ENCODE measurements at regions not wholly inside any gene's neighbourhood (a gene's known extent, or its start where the extent isn't known, plus 50 kb on each side); places are given as distances from the start of the nearest gene placed in this dataset.

DNA sequence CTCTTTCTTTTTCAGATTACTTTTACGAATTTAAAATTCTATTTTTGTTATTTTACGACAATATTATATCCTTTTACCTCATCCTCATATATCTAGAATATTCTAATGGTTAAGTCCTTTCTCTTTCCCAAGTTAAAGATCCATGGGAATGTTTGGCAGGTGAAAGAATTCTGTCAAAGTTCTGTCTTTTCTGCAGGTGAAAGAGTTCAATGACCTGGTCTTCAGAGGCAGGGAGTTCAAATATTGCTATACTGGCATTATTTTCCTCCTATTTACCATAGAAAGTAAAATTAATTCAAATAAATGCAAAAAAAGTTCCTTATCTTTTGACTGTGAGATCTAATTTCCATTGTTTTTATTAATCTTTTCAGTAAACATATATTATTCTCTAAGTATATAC lies 194.3 kb downstream of the ARL4A start:
- H3K27me3 Mint-ChIP-seq (ENCODE audit: insufficient read depth): peaks cover 8% of the 10 kb centered on the region
- no peaks in the 10 kb centered on the region for H3K36me3 Mint-ChIP-seq (ENCODE audit: low read depth)
- H3K9me3 Mint-ChIP-seq: no peaks in the 10 kb centered on the region
- no peaks in the 10 kb centered on the region for H3K4me1 Mint-ChIP-seq (ENCODE audit: low read depth)
- DNase-seq (ENCODE audit: low spot score): no peak
- H3K27ac Mint-ChIP-seq: no peak overlapping the region
- intact Hi-C loops (cut with micrococcal nuclease): no loop called here
- H3K4me3 Mint-ChIP-seq: no peak overlapping the region

DNA sequence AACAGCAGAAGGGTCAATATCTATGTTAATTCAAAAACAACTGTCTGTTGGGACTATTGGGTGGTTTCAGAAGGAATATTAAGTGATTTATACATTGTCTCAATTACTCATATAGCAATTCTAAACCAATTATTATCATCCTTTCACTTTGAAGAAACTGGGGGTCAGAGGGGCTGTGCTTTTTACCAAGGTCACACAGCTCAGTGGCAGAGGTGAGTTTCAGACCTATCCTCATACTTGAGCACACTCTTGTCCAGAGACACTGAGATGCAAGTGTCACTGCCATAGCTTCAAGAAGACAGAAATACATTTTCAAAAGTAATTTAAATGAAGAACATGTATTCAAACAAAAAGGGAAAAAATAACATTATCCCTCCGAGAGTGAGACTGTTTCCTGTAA lies 195.3 kb downstream of the ARL4A start:
- H3K4me1 Mint-ChIP-seq (ENCODE audit: low read depth): no peaks in the 10 kb centered on the region
- H3K9me3 Mint-ChIP-seq: no peaks in the 10 kb centered on the region
- H3K36me3 Mint-ChIP-seq (ENCODE audit: low read depth): no peaks in the 10 kb centered on the region
- no peak overlapping the region for H3K27ac Mint-ChIP-seq
- intact Hi-C loops (cut with micrococcal nuclease): no loop called here
- no peak overlapping the region for H3K4me3 Mint-ChIP-seq
- peaks cover 8% of the 10 kb centered on the region for H3K27me3 Mint-ChIP-seq (ENCODE audit: insufficient read depth)
- no peak for DNase-seq (ENCODE audit: low spot score)

DNA sequence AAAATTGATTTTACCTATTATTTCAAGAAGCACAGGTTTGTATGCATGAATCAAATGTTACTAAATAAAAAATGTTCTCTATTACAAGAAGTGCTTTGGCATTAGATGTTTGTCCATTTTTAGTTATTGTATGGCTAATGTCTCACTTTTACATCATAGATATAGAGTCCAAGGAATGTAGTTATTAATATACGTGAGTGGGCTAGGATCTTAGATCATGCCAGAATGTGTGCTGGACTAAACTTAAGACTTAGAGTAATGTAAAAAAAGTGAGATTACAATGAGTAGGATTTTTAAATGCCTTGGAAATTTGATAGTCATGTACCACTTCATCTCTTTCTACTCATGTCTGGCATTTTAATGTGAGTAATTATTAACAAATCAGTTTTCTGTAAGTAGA lies 196.6 kb downstream of the ARL4A start:
- no peaks in the 10 kb centered on the region for H3K9me3 Mint-ChIP-seq
- H3K27ac Mint-ChIP-seq: no peak overlapping the region
- H3K27me3 Mint-ChIP-seq (ENCODE audit: insufficient read depth): peaks cover 8% of the 10 kb centered on the region
- no peaks in the 10 kb centered on the region for H3K36me3 Mint-ChIP-seq (ENCODE audit: low read depth)
- intact Hi-C loops (cut with micrococcal nuclease): no loop called here
- H3K4me3 Mint-ChIP-seq: no peak overlapping the region
- H3K4me1 Mint-ChIP-seq (ENCODE audit: low read depth): no peaks in the 10 kb centered on the region
- no peak for DNase-seq (ENCODE audit: low spot score)

DNA sequence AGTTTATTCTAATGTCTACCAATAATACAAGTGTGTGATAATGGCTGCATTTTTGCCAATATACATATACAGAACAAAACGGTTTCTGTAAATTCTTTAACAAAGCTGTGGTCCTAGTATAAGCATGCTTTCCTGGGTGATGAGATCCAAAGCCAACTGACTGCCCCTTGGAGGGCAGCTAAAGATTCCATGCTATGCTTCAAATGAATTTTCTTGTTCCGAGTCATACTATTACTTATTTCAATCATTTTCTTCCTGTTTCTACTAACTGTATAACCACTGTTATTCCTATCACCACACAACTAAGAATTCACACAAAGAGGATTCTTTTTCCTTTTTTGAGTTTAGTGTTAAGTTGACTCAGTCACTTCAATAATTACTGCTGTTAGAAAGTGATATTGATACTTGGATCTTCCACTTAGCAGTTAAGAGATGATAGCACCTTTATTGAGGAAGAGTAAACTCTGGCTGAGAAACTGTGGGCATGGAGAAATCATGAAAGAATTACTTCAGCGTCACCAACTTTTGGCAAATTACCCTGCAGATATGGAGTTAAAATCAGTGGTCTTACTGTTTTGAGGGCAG lies 197.5 kb downstream of the ARL4A start:
- Mint-ChIP-seq H3K4me3 (no peak overlapping the region), H3K4me1 (ENCODE audit: low read depth) (no peaks in the 10 kb centered on the region), H3K9me3 (no peaks in the 10 kb centered on the region), H3K27ac (no peak overlapping the region), H3K27me3 (ENCODE audit: insufficient read depth) (peaks cover 8% of the 10 kb centered on the region), H3K36me3 (ENCODE audit: low read depth) (no peaks in the 10 kb centered on the region)
- intact Hi-C loops (cut with micrococcal nuclease): no loop called here
- no peak for DNase-seq (ENCODE audit: low spot score)

DNA sequence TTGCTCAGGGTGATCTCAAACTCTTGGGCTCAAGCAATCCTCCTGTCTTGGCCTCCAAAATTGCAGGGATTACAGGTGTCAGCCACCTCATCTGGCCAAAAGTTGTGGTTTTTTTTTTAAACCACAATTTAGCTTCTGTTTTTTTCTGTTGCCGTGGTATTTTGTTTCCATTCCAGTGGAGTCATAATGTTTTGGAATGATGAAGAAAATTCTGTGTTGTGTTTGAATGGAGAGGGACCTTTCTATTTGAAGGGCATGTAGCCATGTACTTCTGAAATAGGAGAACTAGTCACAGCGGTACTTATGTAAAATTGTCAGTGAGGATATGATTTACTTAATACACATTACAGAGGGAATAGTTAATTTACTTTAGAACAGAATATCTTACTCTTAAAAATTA lies 201.3 kb downstream of the ARL4A start:
- Mint-ChIP-seq H3K27me3 (ENCODE audit: insufficient read depth) (no peaks in the 10 kb centered on the region), H3K4me1 (ENCODE audit: low read depth) (no peaks in the 10 kb centered on the region), H3K36me3 (ENCODE audit: low read depth) (no peaks in the 10 kb centered on the region), H3K9me3 (no peaks in the 10 kb centered on the region), H3K4me3 (no peak overlapping the region), H3K27ac (no peak overlapping the region)
- intact Hi-C loops (cut with micrococcal nuclease): no loop called here
- no peak for DNase-seq (ENCODE audit: low spot score)

DNA sequence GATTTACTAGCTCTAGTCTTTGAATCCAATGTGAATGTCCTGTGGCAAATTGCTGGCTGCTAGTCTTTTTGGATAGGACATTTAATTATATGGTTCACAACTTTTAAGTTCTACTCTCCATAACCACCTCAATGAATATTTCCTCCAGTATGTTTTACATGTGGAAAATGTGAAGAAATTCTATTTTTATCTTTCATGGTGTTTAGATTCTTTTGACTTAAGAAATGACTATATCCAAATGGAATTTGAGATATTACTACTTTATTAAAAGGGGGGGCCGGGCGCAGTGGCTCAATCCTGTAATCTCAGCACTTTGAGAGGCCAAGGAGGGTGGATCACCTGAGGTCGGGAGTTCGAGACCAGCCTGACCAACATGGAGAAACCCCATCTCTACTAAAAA lies 202.0 kb downstream of the ARL4A start:
- H3K27me3 Mint-ChIP-seq (ENCODE audit: insufficient read depth): no peaks in the 10 kb centered on the region
- intact Hi-C loops (cut with micrococcal nuclease): no loop called here
- H3K27ac Mint-ChIP-seq: no peak overlapping the region
- no peak for DNase-seq (ENCODE audit: low spot score)
- no peaks in the 10 kb centered on the region for H3K4me1 Mint-ChIP-seq (ENCODE audit: low read depth)
- H3K4me3 Mint-ChIP-seq: no peak overlapping the region
- no peaks in the 10 kb centered on the region for H3K9me3 Mint-ChIP-seq
- no peaks in the 10 kb centered on the region for H3K36me3 Mint-ChIP-seq (ENCODE audit: low read depth)

DNA sequence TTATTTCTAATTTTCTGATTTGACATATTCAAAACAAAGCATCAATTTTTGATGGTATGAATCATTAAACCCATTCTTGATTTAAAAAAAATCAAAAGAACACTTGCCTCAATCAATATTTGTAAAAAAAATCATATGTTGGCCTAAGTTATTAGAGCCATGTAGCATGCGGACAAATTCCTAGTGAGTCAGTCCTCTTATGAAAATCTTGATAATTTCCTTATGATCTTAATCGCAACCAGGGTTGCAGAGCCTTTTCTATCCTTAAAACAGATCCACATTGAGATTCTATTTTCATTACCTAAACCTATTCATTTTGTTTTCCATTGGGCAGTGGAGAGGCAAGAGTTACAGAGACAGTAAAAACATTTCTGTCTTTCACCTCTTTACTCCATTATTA lies 203.2 kb downstream of the ARL4A start:
- intact Hi-C loops (cut with micrococcal nuclease): no loop called here
- Mint-ChIP-seq H3K27ac (no peak overlapping the region), H3K4me1 (ENCODE audit: low read depth) (no peaks in the 10 kb centered on the region), H3K27me3 (ENCODE audit: insufficient read depth) (no peaks in the 10 kb centered on the region), H3K36me3 (ENCODE audit: low read depth) (no peaks in the 10 kb centered on the region), H3K4me3 (no peak overlapping the region), H3K9me3 (no peaks in the 10 kb centered on the region)
- DNase-seq (ENCODE audit: low spot score): no peak

DNA sequence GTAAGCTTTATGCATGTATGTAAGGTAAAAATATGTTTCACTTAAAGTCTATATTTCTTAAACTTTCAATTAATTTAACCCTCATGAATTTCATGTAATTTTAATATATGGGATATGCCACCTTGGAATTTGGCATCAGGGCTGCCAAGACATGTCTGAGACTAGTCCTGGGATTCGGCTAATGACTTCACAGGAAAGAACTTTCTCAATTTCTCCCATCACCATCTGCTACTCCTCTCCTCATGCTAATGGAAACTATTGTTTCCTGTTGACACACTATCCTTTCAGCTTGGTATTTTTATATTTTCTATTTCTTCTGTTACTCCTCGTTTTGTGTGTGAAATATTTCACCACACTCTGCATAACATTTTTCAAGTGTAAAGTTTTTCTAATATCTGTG lies 205.9 kb downstream of the ARL4A start:
- Mint-ChIP-seq H3K36me3 (ENCODE audit: low read depth) (no peaks in the 10 kb centered on the region), H3K27ac (no peak overlapping the region), H3K4me1 (ENCODE audit: low read depth) (no peaks in the 10 kb centered on the region), H3K4me3 (no peak overlapping the region), H3K27me3 (ENCODE audit: insufficient read depth) (no peaks in the 10 kb centered on the region), H3K9me3 (no peaks in the 10 kb centered on the region)
- DNase-seq (ENCODE audit: low spot score): no peak
- intact Hi-C loops (cut with micrococcal nuclease): no loop called here

DNA sequence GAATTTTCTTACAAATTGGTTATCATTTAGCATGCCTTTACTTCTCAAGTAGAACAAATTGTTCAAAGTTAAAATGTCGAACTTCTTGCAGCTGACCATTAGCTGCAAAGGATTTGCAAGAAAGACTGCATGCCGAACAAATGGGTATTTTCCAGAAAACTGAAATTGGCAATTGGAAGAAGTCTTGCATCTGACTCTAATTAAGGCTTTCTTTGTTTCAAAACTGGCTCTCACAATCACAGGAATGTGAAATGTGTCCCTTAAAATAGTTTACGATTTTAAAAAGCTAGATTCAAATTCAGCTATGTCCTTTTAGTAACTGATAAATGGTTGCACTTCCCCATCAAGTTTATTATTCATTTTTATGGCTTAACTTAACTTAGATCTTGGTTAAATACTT lies 207.9 kb downstream of the ARL4A start:
- Mint-ChIP-seq H3K27me3 (ENCODE audit: insufficient read depth) (no peaks in the 10 kb centered on the region), H3K36me3 (ENCODE audit: low read depth) (no peaks in the 10 kb centered on the region), H3K4me3 (no peak overlapping the region), H3K27ac (no peak overlapping the region), H3K9me3 (no peaks in the 10 kb centered on the region), H3K4me1 (ENCODE audit: low read depth) (no peaks in the 10 kb centered on the region)
- intact Hi-C loops (cut with micrococcal nuclease): no loop called here
- DNase-seq (ENCODE audit: low spot score): no peak

DNA sequence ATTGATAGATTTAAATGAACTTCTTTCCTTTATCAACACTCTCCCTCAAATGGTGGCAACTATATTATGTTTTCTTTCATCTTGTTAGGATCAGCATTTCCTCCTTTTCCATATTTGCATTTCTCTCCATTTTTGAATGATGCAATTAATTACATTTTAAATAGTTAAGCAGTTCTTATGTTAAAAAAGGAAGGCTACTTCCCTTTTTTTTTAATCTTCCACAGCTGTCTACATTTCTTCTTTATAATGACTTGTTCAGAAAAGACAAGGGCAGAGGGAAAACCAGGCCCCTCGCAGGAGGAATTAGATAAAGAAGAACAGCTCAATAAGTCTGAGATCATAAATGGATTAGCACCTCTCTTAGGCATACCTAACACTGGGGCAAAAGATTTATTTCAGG lies 208.9 kb downstream of the ARL4A start:
- Mint-ChIP-seq H3K4me1 (ENCODE audit: low read depth) (no peaks in the 10 kb centered on the region), H3K27me3 (ENCODE audit: insufficient read depth) (no peaks in the 10 kb centered on the region), H3K27ac (no peak overlapping the region), H3K4me3 (no peak overlapping the region), H3K36me3 (ENCODE audit: low read depth) (no peaks in the 10 kb centered on the region), H3K9me3 (no peaks in the 10 kb centered on the region)
- intact Hi-C loops (cut with micrococcal nuclease): no loop called here
- DNase-seq (ENCODE audit: low spot score): no peak

DNA sequence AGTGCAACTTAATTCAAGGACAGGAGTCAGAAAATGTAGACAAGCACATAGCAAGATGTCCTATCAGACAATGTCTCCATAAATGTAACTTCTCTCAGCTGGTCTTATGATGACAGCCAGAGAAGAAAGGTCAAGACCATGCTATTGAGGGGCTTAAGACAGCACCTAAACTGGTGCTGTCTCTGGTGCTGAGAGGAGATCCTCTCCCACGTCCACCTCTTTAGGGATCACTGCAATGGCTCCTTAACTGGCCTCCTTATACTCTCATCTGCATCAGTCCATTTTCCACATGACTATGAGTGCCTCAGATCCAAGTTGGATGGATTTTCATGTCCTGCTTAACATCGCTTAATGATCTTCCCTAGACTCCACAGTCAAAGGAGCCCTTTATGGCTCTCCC lies 210.6 kb downstream of the ARL4A start:
- no peaks in the 10 kb centered on the region for H3K27me3 Mint-ChIP-seq (ENCODE audit: insufficient read depth)
- intact Hi-C loops (cut with micrococcal nuclease): no loop called here
- H3K27ac Mint-ChIP-seq: no peak overlapping the region
- no peaks in the 10 kb centered on the region for H3K36me3 Mint-ChIP-seq (ENCODE audit: low read depth)
- no peaks in the 10 kb centered on the region for H3K4me1 Mint-ChIP-seq (ENCODE audit: low read depth)
- H3K9me3 Mint-ChIP-seq: no peaks in the 10 kb centered on the region
- H3K4me3 Mint-ChIP-seq: no peak overlapping the region
- DNase-seq (ENCODE audit: low spot score): no peak

DNA sequence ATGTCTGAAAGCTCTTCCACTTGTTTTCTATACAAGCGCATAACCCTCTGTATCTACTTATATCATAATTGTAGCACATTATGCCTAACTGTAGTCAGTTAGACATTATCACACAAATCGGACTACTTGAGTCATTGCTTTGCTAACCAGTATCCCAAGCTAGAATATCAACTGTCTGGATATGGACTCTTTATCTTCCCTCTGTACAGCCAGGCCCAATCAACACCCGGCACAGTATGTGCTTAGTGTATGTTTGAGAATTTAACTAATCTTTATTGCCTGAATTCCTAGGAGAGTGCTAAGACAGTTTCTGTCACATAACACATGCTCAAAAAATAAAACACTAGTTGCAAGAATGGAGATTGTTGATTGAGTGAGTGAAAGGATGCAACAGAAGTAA lies 211.2 kb downstream of the ARL4A start:
- Mint-ChIP-seq H3K9me3 (no peaks in the 10 kb centered on the region), H3K4me3 (no peak overlapping the region), H3K36me3 (ENCODE audit: low read depth) (no peaks in the 10 kb centered on the region), H3K27me3 (ENCODE audit: insufficient read depth) (no peaks in the 10 kb centered on the region), H3K4me1 (ENCODE audit: low read depth) (no peaks in the 10 kb centered on the region), H3K27ac (no peak overlapping the region)
- DNase-seq (ENCODE audit: low spot score): no peak
- intact Hi-C loops (cut with micrococcal nuclease): no loop called here

DNA sequence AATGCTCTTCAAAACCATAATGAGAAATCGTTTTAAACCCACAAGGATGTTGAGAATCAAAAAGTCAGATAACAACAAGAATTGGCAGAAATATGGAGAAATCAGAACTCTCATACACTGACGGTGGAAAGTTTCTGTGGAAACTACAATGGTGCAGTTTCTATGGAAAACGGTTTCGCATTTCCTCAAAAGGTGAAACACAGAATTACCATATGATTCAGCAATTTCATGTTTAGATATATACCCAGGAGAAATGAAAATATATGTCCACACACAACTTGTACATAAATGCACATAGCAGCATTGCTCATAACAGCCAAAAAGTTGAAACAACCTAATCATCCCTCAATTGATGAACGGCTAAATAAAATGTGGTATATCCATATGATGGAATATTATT lies 218.2 kb downstream of the ARL4A start:
- no peak for DNase-seq (ENCODE audit: low spot score)
- no peak overlapping the region for H3K4me3 Mint-ChIP-seq
- H3K27ac Mint-ChIP-seq: no peak overlapping the region
- no peaks in the 10 kb centered on the region for H3K4me1 Mint-ChIP-seq (ENCODE audit: low read depth)
- H3K9me3 Mint-ChIP-seq: no peaks in the 10 kb centered on the region
- no peaks in the 10 kb centered on the region for H3K27me3 Mint-ChIP-seq (ENCODE audit: insufficient read depth)
- intact Hi-C loops (cut with micrococcal nuclease): no loop called here
- H3K36me3 Mint-ChIP-seq (ENCODE audit: low read depth): no peaks in the 10 kb centered on the region

DNA sequence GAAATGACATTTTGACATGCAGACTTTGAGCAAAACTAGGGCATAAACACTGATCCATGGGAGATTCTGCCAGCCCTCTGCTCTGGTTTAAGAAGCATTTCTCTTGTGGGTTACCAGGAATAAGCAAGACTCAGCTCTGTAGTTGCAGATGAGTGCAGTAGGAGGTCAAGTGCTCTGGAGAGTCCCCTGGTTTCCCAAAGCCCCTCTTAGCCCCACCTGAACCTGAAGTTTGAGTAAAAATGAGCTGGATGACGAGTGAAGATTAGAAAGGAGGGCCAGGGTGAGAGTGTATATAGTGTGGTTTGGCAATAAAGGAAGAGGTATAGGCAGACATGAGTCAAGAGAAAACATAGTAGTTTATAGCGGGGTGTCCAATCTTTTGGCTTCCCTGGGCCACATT lies 220.3 kb downstream of the ARL4A start:
- intact Hi-C loops (cut with micrococcal nuclease): no loop called here
- Mint-ChIP-seq H3K27ac (no peak overlapping the region), H3K4me3 (no peak overlapping the region), H3K4me1 (ENCODE audit: low read depth) (no peaks in the 10 kb centered on the region), H3K27me3 (ENCODE audit: insufficient read depth) (peaks cover 2% of the 10 kb centered on the region), H3K36me3 (ENCODE audit: low read depth) (no peaks in the 10 kb centered on the region), H3K9me3 (no peaks in the 10 kb centered on the region)
- no peak for DNase-seq (ENCODE audit: low spot score)
